ENCODE measurements at regions not wholly inside any gene's neighbourhood (a gene's known extent, or its start where the extent isn't known, plus 50 kb on each side); places are given as distances from the start of the nearest gene placed in this dataset.
"Not testable (repeated sequence)": the region's sequence is repeated elsewhere in the genome, so short reads cannot be mapped to it uniquely, and the experiment has no call there.

- Histone ChIP-seq H3K36me3 (ENCODE audit: control insufficient read depth in 2 of 2, extremely low read depth in 1 of 2, insufficient read depth in 2 of 2, low read length in 2 of 2) (no peaks in the 10 kb centered on the region), H3K27ac (ENCODE audit: insufficient read depth, low read depth, low read length) (no peak overlapping the region), H3K27me3 (ENCODE audit: control insufficient read depth in 2 of 2, insufficient read depth in 2 of 2, low read length in 2 of 2) (no peaks in the 10 kb centered on the region), H3K79me2 (ENCODE audit: control insufficient read depth, insufficient read depth, low read length) (no peaks in the 10 kb centered on the region), H3K9me3 (replicated peaks; ENCODE audit: control insufficient read depth, insufficient read depth, low read length) (no peaks in the 10 kb centered on the region), H3K4me3 (replicated peaks in 1 of 3; ENCODE audit: insufficient read depth in 1 of 3, low read depth in 1 of 3, low read length in 3 of 3) (no peak overlapping the region), H4K20me1 (replicated peaks; ENCODE audit: control insufficient read depth, extremely low read depth, insufficient read depth, low read length) (no peaks in the 10 kb centered on the region), H3K4me2 (ENCODE audit: insufficient read depth, low read length) (no peak overlapping the region), H3K4me1 (ENCODE audit: control insufficient read depth, extremely low read depth, insufficient read depth, low read length) (no peaks in the 10 kb centered on the region), H2AFZ (ENCODE audit: low read depth, low read length) (no peak overlapping the region), H3K9me1 (replicated peaks; ENCODE audit: control insufficient read depth, extremely low read depth, insufficient read depth, low read length) (no peaks in the 10 kb centered on the region), H3K9ac (replicated peaks; ENCODE audit: extremely low read depth, insufficient read depth, low read length) (no peak overlapping the region)
- TF ChIP-seq FOS (IDR thresholded peaks at IDR 0.05; ENCODE audit: borderline replicate concordance, insufficient read depth, low read length) (no peak), GATA2 (IDR thresholded peaks at IDR 0.05; ENCODE audit: insufficient read depth, insufficient read length, low read depth, low read length) (no peak), EZH2 (IDR thresholded peaks at IDR 0.05; ENCODE audit: borderline replicate concordance, low read depth, low read length, severe bottlenecking) (no peak), JUN (IDR thresholded peaks at IDR 0.05; ENCODE audit: borderline replicate concordance, insufficient read depth, insufficient read length, low read depth) (no peak), POLR2AphosphoS5 (IDR thresholded peaks at IDR 0.05; ENCODE audit: insufficient read depth, low read depth, low read length) (no peak), POLR2A (IDR thresholded peaks at IDR 0.05; ENCODE audit: low read depth, low read length) (no peak), MYC (IDR thresholded peaks at IDR 0.05; ENCODE audit: low read depth, low read length) (no peak)
- TF ChIP-seq, protein P1, sequence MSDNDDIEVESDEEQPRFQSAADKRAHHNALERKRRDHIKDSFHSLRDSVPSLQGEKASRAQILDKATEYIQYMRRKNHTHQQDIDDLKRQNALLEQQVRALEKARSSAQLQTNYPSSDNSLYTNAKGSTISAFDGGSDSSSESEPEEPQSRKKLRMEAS (IDR thresholded peaks at IDR 0.05; ENCODE audit: insufficient read depth, insufficient read length): no peak
- TF ChIP-seq, protein P2, sequence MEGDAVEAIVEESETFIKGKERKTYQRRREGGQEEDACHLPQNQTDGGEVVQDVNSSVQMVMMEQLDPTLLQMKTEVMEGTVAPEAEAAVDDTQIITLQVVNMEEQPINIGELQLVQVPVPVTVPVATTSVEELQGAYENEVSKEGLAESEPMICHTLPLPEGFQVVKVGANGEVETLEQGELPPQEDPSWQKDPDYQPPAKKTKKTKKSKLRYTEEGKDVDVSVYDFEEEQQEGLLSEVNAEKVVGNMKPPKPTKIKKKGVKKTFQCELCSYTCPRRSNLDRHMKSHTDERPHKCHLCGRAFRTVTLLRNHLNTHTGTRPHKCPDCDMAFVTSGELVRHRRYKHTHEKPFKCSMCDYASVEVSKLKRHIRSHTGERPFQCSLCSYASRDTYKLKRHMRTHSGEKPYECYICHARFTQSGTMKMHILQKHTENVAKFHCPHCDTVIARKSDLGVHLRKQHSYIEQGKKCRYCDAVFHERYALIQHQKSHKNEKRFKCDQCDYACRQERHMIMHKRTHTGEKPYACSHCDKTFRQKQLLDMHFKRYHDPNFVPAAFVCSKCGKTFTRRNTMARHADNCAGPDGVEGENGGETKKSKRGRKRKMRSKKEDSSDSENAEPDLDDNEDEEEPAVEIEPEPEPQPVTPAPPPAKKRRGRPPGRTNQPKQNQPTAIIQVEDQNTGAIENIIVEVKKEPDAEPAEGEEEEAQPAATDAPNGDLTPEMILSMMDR (IDR thresholded peaks at IDR 0.05; ENCODE audit: extremely low read depth in 1 of 2, insufficient read depth in 1 of 2, low read depth in 1 of 2, low read length in 2 of 2): no peak
- POLR2A ChIA-PET: no interaction called here
- no TSS peak for BruUV-seq (replicated peaks)
- dilution Hi-C loops (cut with MboI; ENCODE audit: extremely low pct_ligation_motif_present, low sequenced_read_pairs) (no loop called here), intact Hi-C loops (cut with micrococcal nuclease) (no loop called here)
- DNase-seq (ENCODE audit: low read depth, low spot score): no peak
- FAIRE-seq: no peak
- CTCF ChIA-PET: interaction anchor here (1.2 kb wide), 1 partner anchor 18 kb away, joined by 3 read pairs; no protein-coding TSS in a partner anchor
Observed at GRCh38 chr4:87720094-87720691, 70.1 kb downstream of the DMP1 start.

GRCh38 chr4:87725287-87725686 lies 74.1 kb upstream of the IBSP start:
- H3K9ac ChIP-seq (replicated peaks; ENCODE audit: extremely low read depth, insufficient read depth, low read length); H3K4me1 ChIP-seq (ENCODE audit: control insufficient read depth, extremely low read depth, insufficient read depth, low read length); intact Hi-C loops (cut with micrococcal nuclease); H3K9me3 ChIP-seq (replicated peaks; ENCODE audit: control insufficient read depth, insufficient read depth, low read length); H3K4me3 ChIP-seq (replicated peaks in 1 of 3; ENCODE audit: insufficient read depth in 1 of 3, low read depth in 1 of 3, low read length in 3 of 3); dilution Hi-C loops (cut with MboI; ENCODE audit: extremely low pct_ligation_motif_present, low sequenced_read_pairs); BruUV-seq (replicated peaks); H2AFZ ChIP-seq (ENCODE audit: low read depth, low read length); CTCF ChIA-PET; POLR2A ChIA-PET; H3K4me2 ChIP-seq (ENCODE audit: insufficient read depth, low read length); H3K27ac ChIP-seq (ENCODE audit: insufficient read depth, low read depth, low read length); H3K9me1 ChIP-seq (replicated peaks; ENCODE audit: control insufficient read depth, extremely low read depth, insufficient read depth, low read length); FAIRE-seq; H4K20me1 ChIP-seq (replicated peaks; ENCODE audit: control insufficient read depth, extremely low read depth, insufficient read depth, low read length); H3K27me3 ChIP-seq (ENCODE audit: control insufficient read depth in 2 of 2, insufficient read depth in 2 of 2, low read length in 2 of 2); H3K36me3 ChIP-seq (ENCODE audit: control insufficient read depth in 2 of 2, extremely low read depth in 1 of 2, insufficient read depth in 2 of 2, low read length in 2 of 2); H3K79me2 ChIP-seq (ENCODE audit: control insufficient read depth, insufficient read depth, low read length); DNase-seq (ENCODE audit: low read depth, low spot score): not testable (repeated sequence)

Data from endothelial cell of umbilical vein (primary cell).